GM19452 (cell line): ENCODE measurements at regions not wholly inside any gene's neighbourhood (a gene's known extent, or its start where the extent isn't known, plus 50 kb on each side); places are given as distances from the start of the nearest gene placed in this dataset.

Source experiments
- ATAC-seq: cut with Tn5 transposase; IDR thresholded peaks from one replicate; pipeline ENCODE4 v1.9.1; 2021; ENCODE audit not compliant: unreplicated experiment

- ATAC-seq = no peak
Measured at GRCh38 chr6:153790876-153791473, 248.1 kb upstream of the OPRM1 start.

- no peak for ATAC-seq
Measured at GRCh38 chr6:153790048-153790447, 249.0 kb upstream of the OPRM1 start.

GRCh38 chr6:153787341-153787606, 251.8 kb upstream of the OPRM1 start:
- no peak for ATAC-seq

GRCh38 chr6:153781306-153781705, 257.7 kb upstream of the OPRM1 start:
- no peak for ATAC-seq

GRCh38 chr6:153780011-153780410, 259.0 kb upstream of the OPRM1 start:
- no peak for ATAC-seq

- ATAC-seq = no peak
Measured at GRCh38 chr6:153778216-153778615, 260.8 kb upstream of the OPRM1 start.

GRCh38 chr6:153771577-153771976, 267.5 kb upstream of the OPRM1 start:
- no peak for ATAC-seq

- ATAC-seq = no peak
Measured at GRCh38 chr6:153767127-153767526, 271.9 kb upstream of the OPRM1 start.

GRCh38 chr6:153758516-153758915, 280.5 kb upstream of the OPRM1 start:
- ATAC-seq = no peak

GRCh38 chr6:153735761-153736160, 303.3 kb upstream of the OPRM1 start:
- no peak for ATAC-seq

- ATAC-seq = no peak
Measured at GRCh38 chr6:153729189-153729588, 309.9 kb upstream of the OPRM1 start.

- ATAC-seq = no peak
Measured at GRCh38 chr6:153727885-153728284, 311.2 kb upstream of the OPRM1 start.

- ATAC-seq = no peak
Measured at GRCh38 chr6:153725456-153725855, 313.6 kb upstream of the OPRM1 start.

GRCh38 chr6:153720732-153721131, 318.3 kb upstream of the OPRM1 start:
- no peak for ATAC-seq

- ATAC-seq = no peak
Measured at GRCh38 chr6:153705429-153705828, 333.6 kb upstream of the OPRM1 start.

- no peak for ATAC-seq
Measured at GRCh38 chr6:153702671-153703070, 336.4 kb upstream of the OPRM1 start.

GRCh38 chr6:153698637-153699036, 340.4 kb upstream of the OPRM1 start:
- no peak for ATAC-seq

- no peak for ATAC-seq
Measured at GRCh38 chr6:153698001-153698400, 341.0 kb upstream of the OPRM1 start.

- ATAC-seq = no peak
Measured at GRCh38 chr6:153677522-153677921, 361.5 kb upstream of the OPRM1 start.

GRCh38 chr6:153673750-153674149, 365.3 kb upstream of the OPRM1 start:
- ATAC-seq = no peak

- ATAC-seq = no peak
Measured at GRCh38 chr6:153673225-153673624, 365.8 kb upstream of the OPRM1 start.

GRCh38 chr6:153670403-153671026, 368.5 kb upstream of the OPRM1 start:
- no peak for ATAC-seq

GRCh38 chr6:153668758-153669157, 370.3 kb upstream of the OPRM1 start:
- ATAC-seq = no peak
